ENCODE measurements at regions not wholly inside any gene's neighbourhood (a gene's known extent, or its start where the extent isn't known, plus 50 kb on each side); places are given as distances from the start of the nearest gene placed in this dataset.

GRCh38 chr2:7792031-7792651 is 874.9 kb downstream of the RNF144A start:
- Histone ChIP-seq H3K4me1 (replicated peaks in 1 of 2; ENCODE audit: control insufficient read depth in 2 of 2, insufficient read depth in 2 of 2, low read length in 2 of 2) (no peaks in the 10 kb centered on the region), H3K27ac (ENCODE audit: extremely low read depth, low read depth, low read length) (no peak overlapping the region), H3K36me3 (ENCODE audit: control insufficient read depth, insufficient read depth, low read length) (no peaks in the 10 kb centered on the region), H3K4me2 (ENCODE audit: insufficient read depth, low read length) (no peak overlapping the region), H3K9ac (ENCODE audit: insufficient read depth in 1 of 2, low read depth in 2 of 2, low read length in 2 of 2) (no peak overlapping the region), H4K20me1 (replicated peaks; ENCODE audit: control insufficient read depth, insufficient read depth, low read length) (no peaks in the 10 kb centered on the region), H3K79me2 (ENCODE audit: control insufficient read depth, insufficient read depth, low read length) (no peaks in the 10 kb centered on the region), H3K9me1 (ENCODE audit: control insufficient read depth, insufficient read depth, low read length) (no peaks in the 10 kb centered on the region), H3K9me3 (replicated peaks; ENCODE audit: control insufficient read depth, insufficient read depth, low read depth, low read length) (no peaks in the 10 kb centered on the region), H3K4me3 (no peak overlapping the region), H2AFZ (ENCODE audit: low read depth, low read length) (no peak overlapping the region), H3K27me3 (ENCODE audit: control insufficient read depth in 2 of 2, insufficient read depth in 2 of 2, low read length in 2 of 2) (no peaks in the 10 kb centered on the region)
- FAIRE-seq: no peak
- intact Hi-C loops (cut with micrococcal nuclease): no loop called here
- in situ Hi-C loops (cut with MboI): no loop called here
- CTCF ChIA-PET (ENCODE audit: low intra/inter-chr PET ratio): no interaction called here
- no peak for ATAC-seq
- WGBS (ENCODE audit: insufficient coverage, low coverage, missing lambda C conversion rate): 0% methylated on average over 7 of the region's 7 CpGs
- POLR2A ChIA-PET: no interaction called here
- no TSS peak for BruUV-seq (replicated peaks)
- DNase-seq (ENCODE audit: extremely low read depth in 1 of 4, low spot score in 3 of 4): no peak
- TF ChIP-seq MAFG (tag; conservative IDR thresholded peaks at IDR 0.05): no peak
- no peak for TF ChIP-seq NFXL1 (CRISPR knock-in tag; IDR thresholded peaks at IDR 0.05)
- no peak for TF ChIP-seq DIDO1 (tag; IDR thresholded peaks at IDR 0.05; ENCODE audit: low read depth)
- TF ChIP-seq FOSL1 (tag; conservative IDR thresholded peaks at IDR 0.05): no peak
- no peak for TF ChIP-seq FOXK1 (CRISPR knock-in tag; IDR thresholded peaks at IDR 0.05; ENCODE audit: borderline replicate concordance)
- no peak for TF ChIP-seq FIP1L1 (IDR thresholded peaks at IDR 0.05; ENCODE audit: low read depth, low read length, poor library complexity, severe bottlenecking)
- TF ChIP-seq POLR3G (IDR thresholded peaks at IDR 0.05; ENCODE audit: extremely low read depth, insufficient read length, insufficient replicate concordance): no peak
- no peak for TF ChIP-seq BDP1 (IDR thresholded peaks at IDR 0.05; ENCODE audit: insufficient read depth, insufficient read length)
- TF ChIP-seq ZNF583 (CRISPR knock-in tag; IDR thresholded peaks at IDR 0.05): no peak
- TF ChIP-seq, protein P1, sequence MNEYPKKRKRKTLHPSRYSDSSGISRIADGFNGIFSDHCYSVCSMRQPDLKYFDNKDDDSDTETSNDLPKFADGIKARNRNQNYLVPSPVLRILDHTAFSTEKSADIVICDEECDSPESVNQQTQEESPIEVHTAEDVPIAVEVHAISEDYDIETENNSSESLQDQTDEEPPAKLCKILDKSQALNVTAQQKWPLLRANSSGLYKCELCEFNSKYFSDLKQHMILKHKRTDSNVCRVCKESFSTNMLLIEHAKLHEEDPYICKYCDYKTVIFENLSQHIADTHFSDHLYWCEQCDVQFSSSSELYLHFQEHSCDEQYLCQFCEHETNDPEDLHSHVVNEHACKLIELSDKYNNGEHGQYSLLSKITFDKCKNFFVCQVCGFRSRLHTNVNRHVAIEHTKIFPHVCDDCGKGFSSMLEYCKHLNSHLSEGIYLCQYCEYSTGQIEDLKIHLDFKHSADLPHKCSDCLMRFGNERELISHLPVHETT (CRISPR knock-in tag; conservative IDR thresholded peaks at IDR 0.05 in 1 of 2, IDR thresholded peaks at IDR 0.05 in 1 of 2): no peak
- TF ChIP-seq HMG20A (CRISPR knock-in tag; conservative IDR thresholded peaks at IDR 0.05): no peak
- TF ChIP-seq HOXB6 (CRISPR knock-in tag; IDR thresholded peaks at IDR 0.05; ENCODE audit: borderline replicate concordance): no peak
- no peak for TF ChIP-seq CGGBP1 (CRISPR knock-in tag; IDR thresholded peaks at IDR 0.05)

All from K562 (cell line).